ENCODE measurements at regions not wholly inside any gene's neighbourhood (a gene's known extent, or its start where the extent isn't known, plus 50 kb on each side); places are given as distances from the start of the nearest gene placed in this dataset.

- TF ChIP-seq POLR2A (IDR thresholded peaks at IDR 0.05) (no peak), CTCF (IDR thresholded peaks at IDR 0.05) (no peak), EP300 (IDR thresholded peaks at IDR 0.05) (no peak)
- no peaks in the 10 kb centered on the region for H3K9me3 ChIP-seq
- WGBS, 2 donors, result 93 to 94% methylated on average over 2 of the region's 2 CpGs
- H3K4me3 ChIP-seq, result no peak overlapping the region
- DNase-seq (ENCODE audit: low spot score in 2 of 2), result no peak
- H3K4me1 ChIP-seq, result peaks cover 0 to 19% (median 0%) of the 10 kb centered on the region in 4 donors
- H3K36me3 ChIP-seq, result no peaks in the 10 kb centered on the region
- H3K27me3 ChIP-seq, result no peaks in the 10 kb centered on the region
- no peak overlapping the region for H3K27ac ChIP-seq
These were observed 54.8 kb upstream of the SHISA3 start for GRCh38 chr4:42342459-42342858.

- Histone ChIP-seq H3K27ac (no peak overlapping the region), H3K4me3 (no peak overlapping the region), H3K27me3 (no peaks in the 10 kb centered on the region), H3K9me3 (no peaks in the 10 kb centered on the region), H3K4me1 (peaks cover 0 to 23% (median 0%) of the 10 kb centered on the region in 4 donors), H3K36me3 (no peaks in the 10 kb centered on the region)
- WGBS, 2 donors, result 64 to 66% methylated on average over 8 of the region's 8 CpGs
- TF ChIP-seq POLR2A (IDR thresholded peaks at IDR 0.05), result no peak
- no peak for TF ChIP-seq EP300 (IDR thresholded peaks at IDR 0.05)
- TF ChIP-seq CTCF (IDR thresholded peaks at IDR 0.05), result no peak
- no peak for DNase-seq (ENCODE audit: low spot score in 2 of 2)
These were observed 53.0 kb upstream of the SHISA3 start for GRCh38 chr4:42344309-42344708.

- no peak for TF ChIP-seq EP300 (IDR thresholded peaks at IDR 0.05)
- TF ChIP-seq POLR2A (IDR thresholded peaks at IDR 0.05), result no peak
- no peak for TF ChIP-seq CTCF (IDR thresholded peaks at IDR 0.05)
- Histone ChIP-seq H3K4me1 (peaks cover 0 to 19% (median 0%) of the 10 kb centered on the region in 4 donors), H3K27me3 (no peaks in the 10 kb centered on the region), H3K4me3 (no peak overlapping the region), H3K36me3 (no peaks in the 10 kb centered on the region), H3K27ac (no peak overlapping the region), H3K9me3 (no peaks in the 10 kb centered on the region)
- WGBS, 2 donors, result 53 to 70% methylated on average over 2 of the region's 2 CpGs
- no peak for DNase-seq (ENCODE audit: low spot score in 2 of 2)
These were observed 52.5 kb upstream of the SHISA3 start for GRCh38 chr4:42344749-42345148.

GRCh38 chr4:42345962-42346544, 51.2 kb upstream of the SHISA3 start:
- H3K27me3 ChIP-seq, result no peaks in the 10 kb centered on the region
- no peak for DNase-seq (ENCODE audit: low spot score in 2 of 2)
- TF ChIP-seq EP300 (IDR thresholded peaks at IDR 0.05), result no peak
- no peak for TF ChIP-seq POLR2A (IDR thresholded peaks at IDR 0.05)
- TF ChIP-seq CTCF (IDR thresholded peaks at IDR 0.05), result no peak
- H3K36me3 ChIP-seq, result no peaks in the 10 kb centered on the region
- H3K27ac ChIP-seq, result no peak overlapping the region
- no peak overlapping the region for H3K4me3 ChIP-seq
- peaks cover 0 to 7% (median 0%) of the 10 kb centered on the region in 4 donors for H3K4me1 ChIP-seq
- H3K9me3 ChIP-seq, result no peaks in the 10 kb centered on the region
- 91 to 92% methylated on average over 24 to 29 of the region's 29 CpGs for WGBS, 2 donors

- no peaks in the 10 kb centered on the region for H3K36me3 ChIP-seq
- no peaks in the 10 kb centered on the region for H3K9me3 ChIP-seq
- peaks cover 0 to 7% (median 0%) of the 10 kb centered on the region in 4 donors for H3K4me1 ChIP-seq
- 89 to 94% methylated on average over 10 of the region's 10 CpGs for WGBS, 2 donors
- H3K27me3 ChIP-seq, result no peaks in the 10 kb centered on the region
- no peak for DNase-seq (ENCODE audit: low spot score in 2 of 2)
- no peak overlapping the region for H3K4me3 ChIP-seq
- TF ChIP-seq CTCF (IDR thresholded peaks at IDR 0.05) (no peak), EP300 (IDR thresholded peaks at IDR 0.05) (no peak), POLR2A (IDR thresholded peaks at IDR 0.05) (no peak)
- H3K27ac ChIP-seq, result no peak overlapping the region
These were observed 50.2 kb upstream of the SHISA3 start for GRCh38 chr4:42347076-42347475.

Measured in tibial nerve (tissue), 4 donors.